ENCODE measurements at regions not wholly inside any gene's neighbourhood (a gene's known extent, or its start where the extent isn't known, plus 50 kb on each side); places are given as distances from the start of the nearest gene placed in this dataset.

DNA sequence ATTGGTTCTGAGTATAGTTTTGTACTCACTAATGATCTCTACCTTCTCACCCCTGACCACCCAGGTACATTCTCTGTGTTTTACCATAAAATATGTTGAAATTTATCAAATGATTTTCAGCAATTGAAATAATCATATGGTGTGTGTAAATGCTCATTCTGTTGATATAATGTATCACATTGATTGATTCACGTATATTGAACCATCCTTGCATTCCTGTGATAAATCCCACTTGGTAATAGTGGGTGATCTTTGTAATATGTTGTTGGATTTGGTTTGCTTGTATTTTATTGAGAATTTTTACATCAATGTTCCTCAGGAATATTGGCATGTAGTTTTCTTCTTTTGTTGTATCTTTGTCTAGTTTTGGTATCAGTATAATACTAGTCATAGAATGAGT lies 1497.6 kb downstream of the OTOL1 start:
- no peak for DNase-seq (ENCODE audit: low spot score)

DNA sequence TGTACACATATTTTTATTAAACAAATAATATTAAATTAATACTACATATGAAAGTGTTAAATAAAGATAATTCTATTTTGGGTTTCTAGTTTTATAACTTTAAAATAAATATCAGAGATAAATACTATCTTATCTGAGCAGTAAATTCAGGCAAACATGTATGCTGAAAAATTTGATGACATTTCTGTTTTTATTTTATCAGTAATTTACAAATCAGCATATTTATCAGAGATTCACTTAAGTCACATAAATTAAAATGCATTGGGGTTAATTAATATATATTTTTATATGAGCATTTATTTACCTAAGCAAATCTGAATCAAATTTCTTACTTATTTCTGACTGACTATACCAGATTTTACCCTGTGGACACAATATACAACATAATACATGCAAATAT lies 1499.8 kb downstream of the OTOL1 start:
- no peak for DNase-seq (ENCODE audit: low spot score)

DNA sequence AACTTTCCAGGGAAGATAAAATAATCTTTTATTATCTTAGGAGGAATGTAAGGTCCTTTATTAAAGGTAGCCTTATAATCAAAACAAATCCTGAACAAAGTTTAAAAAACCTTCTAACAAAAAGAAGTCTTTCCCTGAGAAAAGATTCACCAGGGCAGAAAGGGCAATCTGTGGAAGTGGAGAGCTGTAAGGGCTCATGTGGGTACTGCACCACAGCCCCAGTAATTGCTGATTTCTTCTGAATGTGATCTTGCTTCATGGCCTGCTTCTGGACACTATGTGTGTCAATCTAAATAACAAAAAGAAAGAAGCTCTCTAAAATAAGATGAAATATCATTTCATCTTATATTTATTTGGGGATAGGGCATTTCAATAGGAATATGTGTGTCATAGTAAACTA lies 1501.6 kb downstream of the OTOL1 start:
- peak; percentile 9 for DNase-seq (ENCODE audit: low spot score)

DNA sequence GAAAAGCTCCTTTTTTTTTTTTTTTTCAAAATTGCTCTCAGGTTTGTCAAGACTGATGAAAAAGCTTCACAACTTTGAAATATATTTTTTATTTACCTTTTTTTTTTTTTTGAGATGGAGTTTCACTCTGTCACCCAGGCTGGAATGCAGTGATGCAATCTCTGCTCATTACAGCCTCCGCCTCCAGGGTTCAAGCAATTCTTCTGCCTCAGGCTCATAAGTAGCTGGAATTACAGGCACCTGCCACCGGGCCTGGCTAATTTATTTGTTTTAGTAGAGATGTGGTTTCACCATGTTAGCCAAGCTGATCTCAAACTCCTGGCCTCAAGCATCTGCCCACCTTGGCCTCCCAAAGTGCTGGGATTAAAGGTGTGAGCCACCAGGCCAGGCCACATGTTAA lies 1515.0 kb downstream of the OTOL1 start:
- DNase-seq (ENCODE audit: low spot score): no peak

DNA sequence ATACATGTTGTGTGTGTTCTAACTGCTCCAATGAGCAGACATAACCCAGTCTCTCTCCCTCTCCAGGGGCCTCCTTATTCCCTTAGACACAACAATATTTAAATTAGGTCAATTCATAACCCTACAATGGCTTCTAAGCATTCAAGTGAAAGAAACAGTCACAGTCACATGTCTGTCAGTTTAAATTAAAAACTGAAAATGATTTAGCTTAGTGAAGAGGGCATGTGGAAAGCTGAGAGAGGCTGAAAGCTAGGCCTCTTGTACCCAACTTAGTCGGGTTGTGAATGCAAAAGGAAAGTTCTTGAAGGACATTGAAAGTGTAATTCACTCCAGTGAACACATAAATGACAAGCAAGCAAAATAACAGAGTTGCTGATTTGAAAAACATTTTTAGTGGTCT lies 1519.6 kb downstream of the OTOL1 start:
- DNase-seq (ENCODE audit: low spot score): no peak

DNA sequence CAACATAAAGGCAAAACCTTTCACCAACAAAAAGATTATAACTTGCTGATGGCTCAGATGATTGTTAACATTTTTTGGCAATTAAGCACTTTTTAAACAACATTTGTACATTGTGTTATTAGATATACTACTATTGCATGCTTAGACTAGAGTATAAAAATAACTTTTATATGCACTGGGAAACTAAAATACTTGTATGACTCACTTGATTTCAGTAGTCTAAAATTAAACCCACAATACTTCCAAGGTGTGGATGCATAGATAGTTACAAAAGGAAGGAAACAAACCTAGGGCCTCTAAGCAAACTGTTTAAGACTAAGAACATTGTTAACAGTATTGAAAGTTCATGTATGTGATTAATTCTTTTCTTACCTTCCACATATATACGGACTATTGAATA lies 1521.5 kb downstream of the OTOL1 start:
- no peak for DNase-seq (ENCODE audit: low spot score)

DNA sequence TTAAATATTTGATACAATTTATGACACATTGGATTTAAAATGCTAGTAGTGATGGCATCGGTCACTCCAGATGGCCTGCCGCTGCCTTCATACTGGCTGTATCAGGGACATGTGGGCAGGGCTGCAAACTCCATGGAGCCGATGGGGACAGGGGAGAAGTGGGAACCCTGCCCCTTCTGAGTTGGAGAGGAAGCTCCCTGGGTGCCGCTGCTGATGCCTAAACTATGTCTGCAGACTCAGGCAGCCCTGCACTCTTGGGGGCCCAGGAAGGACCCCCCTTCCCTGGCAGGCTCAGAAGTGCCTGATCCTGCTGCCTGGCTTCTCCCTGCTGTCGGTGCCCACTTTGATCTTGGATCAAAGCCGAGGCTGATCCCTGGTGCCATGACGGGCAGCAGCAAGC lies 1522.1 kb downstream of the OTOL1 start:
- DNase-seq (ENCODE audit: low spot score): no peak

DNA sequence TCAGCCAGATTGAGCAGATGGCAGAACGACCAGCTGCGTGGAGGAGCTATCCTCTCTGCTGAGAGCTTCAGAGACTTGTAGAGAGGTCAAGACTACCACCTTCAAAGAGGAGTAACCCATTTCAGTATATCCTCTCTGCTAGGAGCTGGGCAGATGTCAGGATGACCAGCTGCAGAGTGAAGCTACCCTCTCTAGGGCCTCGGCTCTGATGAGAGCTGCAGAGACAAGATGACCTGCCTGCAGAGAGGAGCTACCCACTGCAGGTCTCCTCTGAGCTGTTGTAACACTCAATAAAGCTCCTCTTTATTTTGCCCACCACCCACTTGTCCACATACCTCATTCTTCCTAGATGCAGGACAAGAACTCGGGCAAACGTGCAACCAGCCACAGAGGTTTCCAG lies 1522.7 kb downstream of the OTOL1 start:
- no peak for DNase-seq (ENCODE audit: low spot score)

DNA sequence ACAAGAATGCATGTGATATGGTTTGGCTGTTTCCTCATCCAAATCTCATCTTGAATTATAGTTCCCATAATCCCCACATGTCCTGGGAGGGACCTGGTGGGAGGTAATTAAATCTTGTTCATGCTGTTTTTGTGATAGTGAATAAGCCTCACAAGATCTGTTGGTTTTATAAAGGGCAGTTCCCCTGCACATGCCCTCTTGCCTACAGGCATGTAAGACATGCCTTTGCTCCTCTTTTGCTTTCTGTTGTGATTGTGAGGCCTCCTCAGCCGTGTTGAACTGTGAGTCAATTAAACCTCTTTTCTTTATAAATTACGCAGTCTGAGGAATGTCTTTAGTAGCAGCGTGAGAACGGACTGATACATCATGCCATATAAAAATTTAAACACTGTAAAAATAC lies 1537.0 kb downstream of the OTOL1 start:
- DNase-seq (ENCODE audit: low spot score): no peak

DNA sequence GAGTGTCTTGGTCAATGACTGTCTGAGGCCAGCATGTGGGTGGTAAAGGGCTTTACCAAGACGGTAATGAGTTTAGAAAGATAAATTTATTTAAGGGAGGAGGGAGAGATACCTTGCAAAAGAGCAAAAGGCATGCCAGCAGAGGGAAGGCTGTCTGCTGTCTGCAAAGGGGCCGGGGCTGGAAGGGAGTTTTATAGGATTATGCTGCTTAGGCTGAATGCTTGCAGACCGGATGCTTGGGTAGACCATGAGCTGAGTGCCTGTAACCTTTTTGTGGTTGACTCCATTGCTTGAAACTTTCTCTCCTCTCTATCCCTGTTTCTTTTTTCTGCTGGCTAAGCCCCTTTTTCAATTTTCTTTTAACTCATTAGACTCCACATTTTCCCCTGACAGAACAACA lies 1543.0 kb downstream of the OTOL1 start:
- no peak for DNase-seq (ENCODE audit: low spot score)

DNA sequence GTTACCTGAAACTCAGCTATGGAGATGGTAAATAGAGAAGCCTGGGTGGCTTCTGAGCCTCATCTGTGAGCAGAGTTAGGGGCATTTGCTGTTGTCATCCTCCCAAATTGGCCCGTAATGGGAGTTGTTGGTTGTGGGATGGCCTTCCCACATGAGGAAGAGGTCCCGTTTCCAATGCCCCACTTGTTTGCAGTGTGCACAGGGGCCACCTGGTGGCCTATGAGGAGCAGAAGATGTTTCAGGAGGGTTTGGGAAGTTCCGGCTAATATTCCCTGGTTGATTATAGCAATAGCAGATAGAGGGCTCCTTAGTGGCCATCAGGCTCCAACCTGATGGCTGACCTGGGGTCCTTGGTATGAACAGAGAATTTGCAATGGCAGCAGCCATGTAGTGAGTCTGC lies 1546.5 kb downstream of the OTOL1 start:
- DNase-seq (ENCODE audit: low spot score): peak; percentile 11

DNA sequence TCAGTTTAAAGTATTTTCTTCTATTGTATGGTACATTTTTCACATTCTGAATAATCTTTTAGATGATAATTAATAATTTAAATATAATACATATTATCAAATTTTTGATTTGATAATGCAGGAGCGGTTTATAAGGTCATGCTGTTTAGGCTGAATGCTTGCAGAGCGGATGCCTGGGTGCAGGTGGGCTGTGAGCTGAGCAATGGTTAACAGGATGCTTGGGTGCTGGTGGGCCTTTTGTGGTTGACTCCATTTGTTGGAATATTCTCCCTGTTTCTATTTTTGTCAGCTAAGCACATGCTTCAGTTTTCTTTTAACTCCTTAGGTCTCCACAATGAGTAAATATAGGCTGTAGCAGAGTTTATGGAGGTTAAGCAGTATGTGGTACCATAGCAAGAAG lies 1549.3 kb downstream of the OTOL1 start:
- DNase-seq (ENCODE audit: low spot score): no peak

DNA sequence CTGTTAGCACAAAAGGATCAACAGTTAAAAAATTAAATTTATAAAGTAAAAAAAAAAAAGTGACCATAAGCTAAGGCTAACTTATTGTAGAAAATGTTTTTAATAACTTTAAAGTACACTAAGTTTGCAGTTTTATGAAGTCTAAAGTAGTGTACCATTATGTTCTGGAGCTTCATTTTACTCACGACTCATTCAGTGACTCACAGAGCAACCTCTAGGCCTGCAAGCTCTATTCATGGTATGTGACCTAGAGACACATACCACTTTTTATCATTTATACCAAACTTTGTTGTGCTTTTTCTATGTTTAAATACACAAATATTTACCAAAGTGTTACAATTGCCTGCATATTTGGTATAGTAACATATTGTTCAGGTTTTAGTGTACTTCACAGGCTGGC lies 1552.3 kb downstream of the OTOL1 start:
- no peak for DNase-seq (ENCODE audit: low spot score)

DNA sequence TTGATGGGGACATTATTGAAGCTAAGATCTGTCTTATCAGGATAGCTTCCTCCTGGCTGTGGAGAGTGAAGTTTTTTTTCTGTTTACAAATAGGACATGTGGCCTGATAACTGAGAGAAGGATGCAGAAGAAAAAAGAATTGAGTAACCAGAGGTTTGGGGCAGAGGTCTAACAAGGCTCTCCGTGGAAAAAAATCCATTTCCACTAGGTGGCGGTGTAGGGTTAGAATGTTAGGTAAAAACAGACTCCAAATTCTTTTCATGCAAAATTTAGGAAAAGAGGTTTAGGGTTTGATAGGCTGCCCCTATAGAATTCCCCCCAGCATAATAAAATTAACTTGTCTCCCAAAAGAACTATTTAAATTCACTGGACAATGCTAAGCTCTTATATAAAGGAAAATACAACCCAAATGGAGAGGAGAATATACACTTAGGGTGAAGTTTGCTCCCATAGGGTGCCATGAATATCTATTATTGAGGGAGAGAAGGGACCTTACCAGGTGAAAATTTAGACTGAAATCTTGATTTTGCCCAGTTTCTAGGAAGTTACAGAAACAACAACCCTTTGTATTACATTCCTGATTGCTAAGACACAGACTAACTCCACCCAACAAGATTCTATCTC lies 1560.4 kb downstream of the OTOL1 start:
- DNase-seq (ENCODE audit: low spot score): peak; percentile 55

DNA sequence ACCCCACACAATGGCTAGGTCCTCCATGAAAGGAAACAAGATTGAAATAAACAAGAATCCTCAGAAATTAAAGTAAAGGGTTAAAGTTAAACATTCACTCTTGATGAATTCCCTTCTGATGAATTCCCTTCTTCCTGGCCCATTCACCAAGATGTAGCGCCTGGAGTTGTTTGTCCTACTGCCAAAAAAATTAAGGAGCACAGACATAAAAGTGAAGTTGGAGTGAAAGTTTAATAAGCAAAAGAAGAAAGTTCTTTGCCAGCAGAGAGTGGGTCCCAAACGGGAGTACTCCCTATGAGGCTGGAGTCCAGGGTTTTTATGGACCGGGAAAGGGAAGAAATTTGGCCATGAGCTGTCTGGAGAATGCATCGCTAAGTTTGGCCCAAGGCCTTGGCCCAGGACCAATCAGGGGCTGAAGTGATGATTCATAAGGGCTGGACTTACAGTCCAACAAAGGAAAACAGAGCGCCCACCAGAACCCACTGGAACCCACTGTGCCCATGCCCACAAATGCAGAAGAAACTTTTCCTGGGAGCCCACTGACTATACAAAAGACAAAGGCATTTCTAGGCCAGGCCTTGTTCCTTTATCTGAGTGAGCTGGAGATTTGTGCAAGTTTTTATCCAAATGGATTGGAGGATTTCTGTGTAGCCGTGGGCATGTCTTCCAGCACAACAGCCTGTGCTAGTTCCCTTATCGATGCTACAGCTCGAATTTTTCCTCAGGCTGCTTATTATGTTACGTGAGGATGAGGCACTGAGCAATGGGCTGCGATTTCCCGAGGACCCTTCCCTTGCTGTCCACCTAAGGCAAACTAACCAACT lies 1561.6 kb downstream of the OTOL1 start:
- peak; percentile 7 for DNase-seq (ENCODE audit: low spot score)

DNA sequence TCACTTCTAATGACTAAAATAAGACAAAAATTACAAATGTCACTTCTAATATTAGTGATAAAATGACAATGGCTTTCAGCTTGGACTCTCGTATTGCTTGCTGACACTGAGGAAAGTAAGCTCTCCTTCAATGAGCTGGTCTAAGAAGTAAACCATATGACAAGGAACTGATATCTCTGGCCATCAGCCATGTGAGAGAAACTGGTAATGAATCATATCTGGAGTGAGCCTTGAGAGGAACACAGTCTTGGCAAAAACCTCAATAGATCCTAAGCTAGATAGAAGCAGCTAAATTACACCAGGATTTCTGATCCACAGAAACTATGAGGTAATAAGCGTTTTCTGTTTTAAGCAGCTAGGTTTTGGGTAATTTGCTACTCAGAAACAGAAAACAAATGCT lies 1575.1 kb downstream of the OTOL1 start:
- peak; percentile 12 for DNase-seq (ENCODE audit: low spot score)

All from GM03348 (cell line).